Fibroblast of lung (primary cell): ENCODE measurements at regions not wholly inside any gene's neighbourhood (a gene's known extent, or its start where the extent isn't known, plus 50 kb on each side); places are given as distances from the start of the nearest gene placed in this dataset.

Experiments used
- CTCF ChIP-seq, 2 donors: IDR thresholded peaks in 1 of 2; conservative IDR thresholded peaks in 1 of 2; 1 replicate in 1 of 2; 2 replicates in 1 of 2; pipeline ENCODE4 v1.5.1; 2011 to 2012; ENCODE audit warnings: low read length in 2 of 2, control low read depth in 1 of 2, inconsistent platforms in 1 of 2, low read depth in 1 of 2, mild to moderate bottlenecking in 1 of 2
- EZH2 ChIP-seq: IDR thresholded peaks from 2 replicates; pipeline ENCODE4 v1.5.1; 2012; ENCODE audit warnings: low read length, control low read depth, mild to moderate bottlenecking; ENCODE audit errors: missing control alignments

- no peak for TF ChIP-seq CTCF (conservative IDR thresholded peaks at IDR 0.05 in 1 of 2, IDR thresholded peaks at IDR 0.05 in 1 of 2; ENCODE audit: low read depth in 1 of 2, low read length in 2 of 2)
- TF ChIP-seq EZH2: no peak
Measured at GRCh38 chr6:113565306-113565705, 291.8 kb upstream of the MARCKS start.
